ENCODE measurements at regions not wholly inside any gene's neighbourhood (a gene's known extent, or its start where the extent isn't known, plus 50 kb on each side); places are given as distances from the start of the nearest gene placed in this dataset.

GRCh38 chr14:61894452-61895077 is 132.3 kb downstream of the SNAPC1 start:
- peak; percentile 82 for DNase-seq

- DNase-seq: no peak
These were observed 135.1 kb downstream of the SNAPC1 start for GRCh38 chr14:61897300-61897699.

- DNase-seq: no peak
These were observed 136.3 kb downstream of the SNAPC1 start for GRCh38 chr14:61898568-61898967.

DNA sequence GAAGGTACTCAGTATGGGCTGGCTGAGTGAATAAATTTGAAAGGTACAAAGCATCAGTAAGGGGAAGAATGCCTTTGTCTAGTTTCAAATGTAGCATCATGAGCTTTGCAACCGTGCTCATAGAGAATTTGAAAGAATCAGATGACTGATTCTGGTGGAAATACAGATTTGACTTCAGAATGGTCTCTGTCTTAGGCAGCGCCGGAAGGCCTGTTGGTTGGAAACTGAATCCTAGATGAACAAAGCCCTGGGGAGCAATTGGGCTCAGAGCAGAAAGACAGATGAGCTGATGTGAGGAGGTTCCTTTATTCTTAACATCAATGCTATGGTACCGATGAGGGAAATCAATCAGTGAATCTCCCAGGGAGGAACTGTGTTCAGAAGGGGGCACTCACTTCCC is 137.3 kb downstream of the SNAPC1 start:
- no peak for DNase-seq

- DNase-seq: no peak
These were observed 142.7 kb downstream of the SNAPC1 start for GRCh38 chr14:61904946-61905345.

GRCh38 chr14:61911574-61911973 is 149.4 kb downstream of the SNAPC1 start:
- peak; percentile 55 for DNase-seq

- no peak for DNase-seq
These were observed 156.8 kb downstream of the SNAPC1 start for GRCh38 chr14:61918998-61919397.

- DNase-seq: no peak
These were observed 161.1 kb downstream of the SNAPC1 start for GRCh38 chr14:61923348-61923747.

- DNase-seq: peak; percentile 16
These were observed 162.8 kb downstream of the SNAPC1 start for GRCh38 chr14:61925043-61925442.

GRCh38 chr14:61925732-61926435 is 163.7 kb downstream of the SNAPC1 start:
- no peak for DNase-seq

GRCh38 chr14:61927060-61927459 is 164.8 kb downstream of the SNAPC1 start:
- no peak for DNase-seq

DNA sequence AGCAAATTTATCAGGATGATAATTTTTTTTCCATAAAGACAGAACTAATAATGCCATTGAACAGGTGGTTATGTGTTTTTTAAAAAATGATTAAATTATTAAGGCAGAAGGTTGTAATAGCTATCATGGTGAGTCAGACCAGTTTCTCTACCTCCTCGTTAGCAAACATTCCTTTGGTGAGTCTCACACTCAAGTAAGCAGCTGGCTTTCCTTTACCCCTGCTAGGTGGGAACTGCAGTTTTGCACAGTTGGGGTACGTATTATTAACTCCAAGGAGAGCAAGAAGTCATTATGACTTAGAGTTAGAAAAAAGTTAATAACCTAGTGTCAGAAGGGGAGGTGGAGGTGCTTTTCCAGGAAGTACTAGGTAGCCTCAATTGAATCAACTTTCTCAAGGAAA is 165.3 kb downstream of the SNAPC1 start:
- DNase-seq: no peak

DNA sequence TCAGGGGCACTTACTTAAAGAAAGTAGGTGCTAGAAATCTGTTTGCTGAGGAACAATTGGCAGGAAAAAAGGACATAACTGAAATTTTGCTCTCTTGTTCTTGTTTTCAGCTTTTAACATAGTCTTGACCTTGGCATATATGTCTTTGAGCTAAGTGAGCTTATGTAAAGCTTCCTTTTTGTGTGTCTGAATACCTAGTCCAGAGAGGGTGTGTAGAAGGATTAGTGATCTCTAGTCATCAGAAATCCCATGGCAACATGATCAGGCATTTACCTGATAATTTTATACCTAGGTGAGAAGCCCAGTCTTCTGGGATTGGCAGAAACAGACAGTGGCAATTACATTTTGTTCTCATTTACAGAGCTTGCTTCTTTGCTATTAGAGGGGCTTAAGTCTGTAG is 166.1 kb downstream of the SNAPC1 start:
- DNase-seq: no peak

GRCh38 chr14:61928701-61929100 is 166.5 kb downstream of the SNAPC1 start:
- no peak for DNase-seq

GRCh38 chr14:61929651-61930050 is 167.4 kb downstream of the SNAPC1 start:
- no peak for DNase-seq

DNA sequence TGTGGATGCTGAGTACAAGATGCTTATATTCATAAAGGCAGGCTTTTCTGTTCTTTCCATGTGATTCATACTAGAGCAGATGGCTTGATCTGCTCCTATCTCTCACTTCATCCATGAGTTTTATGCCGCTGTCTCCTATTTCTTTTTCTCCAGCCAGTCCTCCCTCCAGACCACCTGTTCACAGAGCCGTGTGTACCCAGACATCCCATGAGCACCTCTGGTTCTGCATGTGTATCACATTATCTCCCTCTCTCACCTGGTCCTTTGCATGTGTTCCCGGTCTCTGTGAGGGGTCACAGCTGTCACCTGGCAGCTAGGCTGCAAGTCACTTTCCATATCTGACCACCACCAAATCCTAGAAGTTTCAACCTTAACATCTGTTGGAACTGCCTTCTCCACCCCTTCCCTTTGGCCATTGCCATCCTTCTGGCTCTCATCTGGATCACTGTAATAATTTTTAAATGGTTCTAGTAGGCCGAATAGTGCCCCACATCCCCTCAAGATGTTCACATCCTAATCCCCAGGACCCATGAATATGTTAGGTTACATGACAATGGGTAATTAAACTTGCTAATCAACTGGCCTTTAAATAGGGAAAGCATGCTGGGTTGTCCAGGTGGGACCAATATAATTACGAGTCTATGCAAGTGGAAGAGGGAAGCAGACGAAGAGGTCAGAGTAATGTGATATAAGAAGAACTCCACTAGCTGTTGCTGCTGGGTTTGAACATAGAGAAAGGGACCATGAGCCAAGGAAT is 168.1 kb downstream of the SNAPC1 start:
- no peak for DNase-seq

DNA sequence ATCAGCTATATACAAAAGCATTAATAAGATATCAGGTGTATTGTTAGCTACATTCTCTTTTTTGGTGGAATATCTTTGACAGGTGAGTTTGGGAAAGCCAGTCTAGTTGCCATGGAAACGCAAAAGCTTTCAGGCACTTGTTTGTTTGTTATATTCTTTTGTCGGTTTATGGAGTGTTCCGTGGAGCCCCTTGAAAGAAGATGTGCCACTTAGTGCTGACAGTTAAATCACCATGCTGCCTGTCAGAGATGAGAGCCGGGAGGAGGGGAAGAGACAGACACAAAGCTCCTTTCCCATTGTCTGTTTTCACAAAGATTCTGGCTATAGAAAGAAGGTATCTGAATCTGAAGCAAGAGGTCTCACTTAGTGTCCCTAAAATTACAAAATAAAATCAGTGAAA is 170.8 kb downstream of the SNAPC1 start:
- no peak for DNase-seq

GRCh38 chr14:61934385-61934784 is 172.2 kb downstream of the SNAPC1 start:
- DNase-seq: no peak

- DNase-seq: no peak
These were observed 177.6 kb downstream of the SNAPC1 start for GRCh38 chr14:61939776-61940175.

- DNase-seq: no peak
These were observed 178.6 kb downstream of the SNAPC1 start for GRCh38 chr14:61940666-61941420.

DNA sequence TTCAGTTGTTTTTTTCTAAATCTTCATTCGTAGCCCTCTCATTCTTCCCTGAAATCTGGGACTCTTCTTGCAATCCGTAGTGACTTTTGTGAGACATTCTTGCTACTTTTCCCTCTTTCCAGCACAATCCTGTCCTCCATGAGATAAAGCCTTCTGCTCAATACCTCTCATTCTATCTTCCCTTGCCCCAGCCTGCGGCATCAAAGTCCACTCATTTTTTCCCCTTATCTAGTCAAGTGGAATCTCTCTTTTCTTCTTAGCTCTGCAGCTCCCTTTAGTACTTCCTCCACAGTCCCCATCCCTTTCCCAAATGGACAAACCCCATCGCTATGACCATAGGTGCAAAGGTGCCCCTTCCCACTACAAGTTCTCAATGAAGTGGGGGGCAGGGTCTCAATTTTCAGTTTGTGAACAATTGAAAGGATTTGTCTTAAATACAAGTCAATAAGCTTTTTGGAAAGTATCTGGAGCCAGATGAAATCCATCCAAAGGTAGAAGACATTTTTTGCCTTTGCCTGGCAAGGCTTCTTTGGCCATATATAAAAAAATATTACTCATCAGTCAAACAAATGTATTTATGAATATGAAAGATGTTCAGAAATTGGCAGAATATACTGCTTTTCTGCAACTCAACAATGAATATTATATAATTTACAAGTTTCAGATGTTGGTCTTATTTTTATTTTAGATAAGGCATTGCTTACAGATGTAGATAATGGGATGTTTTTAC is 179.4 kb downstream of the SNAPC1 start:
- DNase-seq: no peak

GRCh38 chr14:61948376-61948775 is 186.2 kb downstream of the SNAPC1 start:
- DNase-seq: no peak

- DNase-seq: no peak
These were observed 188.1 kb downstream of the SNAPC1 start for GRCh38 chr14:61950340-61950739.

Data from COR-L47 (cell line).